ENCODE measurements at regions not wholly inside any gene's neighbourhood (a gene's known extent, or its start where the extent isn't known, plus 50 kb on each side); places are given as distances from the start of the nearest gene placed in this dataset.
"Not testable (repeated sequence)": the region's sequence is repeated elsewhere in the genome, so short reads cannot be mapped to it uniquely, and the experiment has no call there.

DNA sequence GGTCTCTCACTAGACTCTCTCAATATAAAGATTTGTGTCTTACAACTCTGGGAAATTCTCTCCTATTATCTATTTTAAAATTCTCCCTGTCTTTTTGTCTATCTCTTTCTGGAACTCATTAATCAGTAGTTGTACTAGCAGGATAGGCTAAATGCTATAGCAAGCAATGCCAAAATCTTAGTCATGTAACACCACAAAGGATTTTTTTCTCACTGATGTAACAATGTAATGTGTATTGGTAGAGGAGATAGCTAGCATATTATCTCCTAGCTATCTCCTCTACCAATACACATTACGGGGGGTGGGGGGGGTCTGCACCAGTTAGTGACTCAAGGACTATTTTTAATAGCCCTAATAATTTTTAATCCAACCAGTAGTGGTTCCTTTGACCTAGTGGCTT lies 225.4 kb downstream of the KLHL28 start:
- ATAC-seq (no peak), DNase-seq (no peak)
- intact Hi-C loops (cut with DNase I, micrococcal nuclease): no loop called here

- intact Hi-C loops (cut with DNase I, micrococcal nuclease): no loop called here
- no peak for DNase-seq
Observed at GRCh38 chr14:44732144-44732543, 225.1 kb upstream of the FSCB start.

GRCh38 chr14:44730860-44731259 lies 223.8 kb upstream of the FSCB start:
- no peak for ATAC-seq
- intact Hi-C loops (cut with DNase I, micrococcal nuclease): no loop called here
- DNase-seq: no peak

More at GRCh38 chr14:44732144-44732543, 225.1 kb upstream of the FSCB start:
- ATAC-seq: no peak

GRCh38 chr14:44721395-44721794 lies 214.3 kb upstream of the FSCB start:
- ATAC-seq; intact Hi-C loops (cut with DNase I, micrococcal nuclease); DNase-seq: not testable (repeated sequence)

DNA sequence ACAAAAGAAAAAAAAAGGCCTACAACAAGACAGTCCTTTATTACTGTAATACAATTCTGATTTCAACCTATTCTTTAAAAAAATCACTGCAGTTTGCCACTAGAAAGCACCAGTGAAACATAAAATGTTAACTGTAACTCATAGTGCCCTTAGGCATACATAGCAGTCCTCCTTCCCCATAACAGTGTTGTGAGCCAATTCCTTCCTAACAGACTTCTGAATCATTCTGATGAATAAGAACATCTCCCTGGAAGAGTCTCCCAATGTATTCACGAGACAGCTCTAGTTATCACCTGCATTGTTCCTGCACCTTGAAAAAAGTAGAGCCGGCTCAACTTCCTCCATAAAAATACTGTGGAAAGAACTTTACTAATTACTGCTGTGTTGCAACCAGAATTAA lies 213.6 kb upstream of the FSCB start:
- DNase-seq: no peak
- no peak for ATAC-seq
- intact Hi-C loops (cut with DNase I, micrococcal nuclease): no loop called here

GRCh38 chr14:44712024-44712815 lies 205.1 kb upstream of the FSCB start:
- intact Hi-C loops (cut with DNase I, micrococcal nuclease): no loop called here
- no peak for DNase-seq
- no peak for ATAC-seq

GRCh38 chr14:44701563-44702263 lies 194.6 kb upstream of the FSCB start:
- no peak for ATAC-seq
- intact Hi-C loops (cut with DNase I, micrococcal nuclease): no loop called here
- no peak for DNase-seq

- no peak for DNase-seq
- no peak for ATAC-seq
- intact Hi-C loops (cut with DNase I, micrococcal nuclease): no loop called here
Observed at GRCh38 chr14:44700694-44701093, 193.6 kb upstream of the FSCB start.

DNA sequence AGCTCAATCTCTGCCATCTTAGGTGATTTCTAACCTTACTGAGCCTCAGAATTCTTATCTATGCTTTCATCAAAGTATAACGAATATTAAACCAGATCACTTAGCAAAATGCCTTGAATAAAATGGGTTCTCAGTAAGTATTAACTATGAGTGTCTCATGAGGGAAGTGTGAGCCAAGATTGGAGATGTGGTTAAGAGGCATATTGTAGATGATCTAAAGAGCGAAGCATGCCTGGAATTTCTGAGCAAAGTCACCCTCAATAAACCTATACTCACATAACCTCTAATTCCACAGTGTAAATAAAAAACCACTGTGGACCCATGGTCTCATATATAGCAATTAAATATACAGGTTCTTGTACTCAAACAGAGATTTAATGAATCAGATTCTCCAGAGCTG lies 193.1 kb upstream of the FSCB start:
- intact Hi-C loops (cut with DNase I, micrococcal nuclease): no loop called here
- ATAC-seq: no peak
- no peak for DNase-seq

- DNase-seq: no peak
- ATAC-seq: no peak
- intact Hi-C loops (cut with DNase I, micrococcal nuclease): no loop called here
Observed at GRCh38 chr14:44699391-44699790, 192.3 kb upstream of the FSCB start.

DNA sequence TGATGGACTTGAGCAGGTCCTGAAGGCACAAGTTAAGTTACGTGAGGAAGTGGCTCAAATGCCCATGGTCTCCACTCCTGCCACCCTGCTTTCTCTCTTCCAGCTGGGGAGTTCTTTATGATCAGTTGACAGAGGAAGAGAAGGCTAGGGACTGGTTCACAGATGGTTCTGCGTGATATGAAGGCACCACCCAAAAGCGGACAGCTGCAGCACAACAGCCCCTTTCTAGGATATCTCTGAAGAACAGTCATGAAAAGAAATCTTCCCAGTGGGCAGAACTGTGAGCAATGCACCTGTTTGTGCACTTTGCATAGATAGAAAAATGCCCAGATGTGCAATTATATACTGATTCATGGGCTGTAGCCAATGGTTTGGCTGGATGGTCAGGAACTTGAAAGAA lies 162.4 kb upstream of the FSCB start:
- intact Hi-C loops (cut with DNase I, micrococcal nuclease): no loop called here
- no peak for DNase-seq

DNA sequence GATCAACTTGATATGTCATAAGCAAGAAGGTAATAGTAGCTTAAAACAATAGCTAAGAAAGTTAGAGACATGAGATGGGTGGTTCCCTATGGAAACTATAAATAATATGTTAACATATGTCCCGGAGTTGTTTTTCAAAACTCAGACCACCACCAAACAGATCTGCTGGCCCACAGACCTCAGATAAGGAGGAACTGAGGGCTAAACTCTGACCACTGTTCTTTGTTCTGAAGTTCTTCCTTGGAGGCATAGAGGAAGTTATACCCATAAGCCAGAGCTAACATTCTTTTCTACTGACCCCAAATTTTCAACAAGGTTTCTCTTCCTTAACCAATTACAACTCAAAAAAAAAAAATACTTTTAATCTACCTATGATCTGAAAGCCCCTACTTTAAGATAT lies 156.1 kb upstream of the FSCB start:
- DNase-seq (no peak), ATAC-seq (no peak)
- intact Hi-C loops (cut with DNase I, micrococcal nuclease): no loop called here

More for the DNA sequence above, 162.4 kb upstream of the FSCB start:
- no peak for ATAC-seq

DNA sequence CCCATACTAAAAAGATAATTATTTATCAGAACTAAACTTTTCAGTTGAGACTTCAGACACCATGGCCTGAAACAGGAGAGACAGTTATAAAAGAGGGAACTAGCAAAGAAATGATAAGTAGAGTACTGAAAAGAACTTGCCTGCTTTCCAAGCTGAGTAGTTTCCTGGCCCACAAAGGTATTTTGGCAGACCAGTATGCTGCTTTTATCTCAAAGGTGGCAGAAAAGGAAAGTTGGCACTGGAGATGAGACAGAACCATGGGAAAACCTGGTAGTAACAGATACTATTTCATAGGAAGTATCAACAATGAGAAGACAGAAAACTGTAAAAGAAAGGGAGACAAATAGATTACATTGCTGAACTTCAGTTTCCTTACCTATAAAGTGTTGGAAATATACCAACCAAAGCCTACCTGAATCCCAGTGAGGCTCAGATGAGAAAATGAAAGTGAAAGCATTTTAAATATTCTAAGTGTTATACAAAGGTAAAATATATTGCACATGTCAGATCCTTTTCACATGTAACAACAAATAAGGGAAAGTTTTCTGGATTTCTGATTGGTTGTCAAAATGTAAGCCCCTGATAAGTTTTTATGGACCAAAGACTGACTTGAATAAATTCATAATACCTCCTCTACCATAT lies 155.3 kb upstream of the FSCB start:
- DNase-seq (no peak), ATAC-seq (no peak)
- intact Hi-C loops (cut with DNase I, micrococcal nuclease): no loop called here

- ATAC-seq: no peak
- intact Hi-C loops (cut with DNase I, micrococcal nuclease): no loop called here
- no peak for DNase-seq
Observed at GRCh38 chr14:44658389-44658696, 151.3 kb upstream of the FSCB start.

DNA sequence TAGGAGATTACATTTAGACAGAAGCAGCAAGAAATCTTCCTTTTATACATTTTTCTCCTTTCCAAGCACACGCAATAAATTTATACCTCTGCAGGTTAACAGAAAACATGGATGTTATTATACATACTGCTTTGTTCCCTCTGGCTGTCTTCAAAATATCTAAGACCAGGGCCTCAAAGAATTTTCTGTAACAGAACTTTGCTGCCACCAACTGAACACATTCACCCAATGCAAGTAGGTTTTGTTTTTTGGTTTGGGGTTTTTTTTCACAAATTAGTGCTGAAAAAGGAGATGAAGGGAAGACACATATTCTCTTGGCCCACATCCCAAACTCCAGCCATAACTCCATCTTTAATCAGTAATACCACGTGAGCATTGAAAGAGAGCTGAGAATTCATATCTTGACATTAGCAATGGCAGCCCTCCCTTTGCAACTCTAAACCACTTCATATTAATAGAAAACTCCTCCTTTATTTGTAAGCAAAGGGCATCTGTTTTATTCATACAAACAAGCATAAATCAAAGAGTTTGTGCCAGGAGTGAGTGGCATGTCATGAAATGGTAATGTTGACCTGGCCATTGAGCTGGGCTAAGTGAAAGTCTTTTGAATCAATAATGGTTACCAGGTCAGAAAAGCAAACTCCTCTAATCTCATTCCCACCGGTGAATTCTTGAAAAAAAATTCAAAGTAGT lies 150.8 kb upstream of the FSCB start:
- ATAC-seq: peak; percentile 47
- intact Hi-C loops (cut with DNase I, micrococcal nuclease): no loop called here
- no peak for DNase-seq

GRCh38 chr14:44657203-44657602 lies 150.1 kb upstream of the FSCB start:
- ATAC-seq (no peak), DNase-seq (no peak)
- intact Hi-C loops (cut with DNase I, micrococcal nuclease): no loop called here

DNA sequence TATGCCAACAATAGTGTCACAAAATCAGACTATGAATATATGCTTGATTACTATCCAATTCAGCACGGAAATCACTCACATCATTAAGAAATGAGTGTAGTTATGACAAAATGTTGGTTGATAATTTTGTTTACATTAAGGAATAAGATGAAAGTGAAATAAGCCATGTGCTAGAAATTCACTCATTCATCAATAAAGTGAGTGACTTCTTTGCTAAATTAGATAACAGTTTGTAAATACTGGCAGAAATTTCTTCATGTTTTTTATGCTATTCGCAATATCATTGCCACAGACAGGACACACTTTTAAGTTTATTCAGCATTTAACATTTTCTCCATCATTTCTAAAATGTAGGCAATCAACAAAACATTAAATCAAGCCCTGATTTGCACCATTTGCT lies 147.5 kb upstream of the FSCB start:
- intact Hi-C loops (cut with DNase I, micrococcal nuclease): no loop called here
- DNase-seq (no peak), ATAC-seq (no peak)

- intact Hi-C loops (cut with DNase I, micrococcal nuclease): no loop called here
- ATAC-seq: no peak
- DNase-seq: no peak
Observed at GRCh38 chr14:44653641-44654040, 146.6 kb upstream of the FSCB start.

GRCh38 chr14:44652640-44653039 lies 145.6 kb upstream of the FSCB start:
- intact Hi-C loops (cut with DNase I, micrococcal nuclease): no loop called here
- ATAC-seq (no peak), DNase-seq (no peak)

GRCh38 chr14:44649061-44649460 lies 142.0 kb upstream of the FSCB start:
- no peak for ATAC-seq
- intact Hi-C loops (cut with DNase I, micrococcal nuclease): no loop called here
- DNase-seq: no peak
